K562 (cell line): ENCODE measurements at regions not wholly inside any gene's neighbourhood (a gene's known extent, or its start where the extent isn't known, plus 50 kb on each side); places are given as distances from the start of the nearest gene placed in this dataset.

ENCODE experiments used
- CTBP1 ChIP-seq: fragments of 450-650 bp; IDR thresholded peaks from 2 replicates; pipeline ENCODE4 v1.6.1; 2016; ENCODE audit warnings: borderline replicate concordance
- EGR1 ChIP-seq: fragments of 450-650 bp; conservative IDR thresholded peaks from 2 replicates; pipeline ENCODE4 v1.6.1; 2017; ENCODE audit warnings: mild to moderate bottlenecking
- GABPB1 ChIP-seq: sonication (generic); formaldehyde crosslinking; IDR thresholded peaks from 2 replicates; pipeline ENCODE4 v1.8.0; 2022; ENCODE audit warnings: mild to moderate bottlenecking, missing genetic modification reagents
- KLF16 ChIP-seq: IDR thresholded peaks from 2 replicates; pipeline ENCODE4 v1.6.1; 2016; ENCODE audit warnings: antibody characterized with exemption
- PHF20 ChIP-seq: fragments of 450-650 bp; IDR thresholded peaks from 2 replicates; pipeline ENCODE4 v1.6.1; 2018; ENCODE audit not compliant: partially characterized antibody
- PKNOX1 ChIP-seq: fragments of 450-650 bp; IDR thresholded peaks from 2 replicates; pipeline ENCODE4 v1.6.1; 2016
- RCOR1 ChIP-seq, 2 experiments: IDR thresholded peaks; 2 replicates each; pipeline ENCODE4 v1.6.1; 2012; ENCODE audit warnings: low read depth in 2 of 2, low read length in 2 of 2, borderline replicate concordance in 1 of 2, improper control_type of control experiment in 1 of 2
- ZBTB26 ChIP-seq: fragments of 450-650 bp; formaldehyde crosslinking; IDR thresholded peaks from 2 replicates; pipeline ENCODE4 v1.4.0; 2022; ENCODE audit warnings: missing genetic modification characterization
- TF ChIP-seq, protein P1 (sequence below), 2 experiments: fragments of 450-650 bp; conservative IDR thresholded peaks; 2 replicates each; pipeline ENCODE4 v1.6.1; 2017; ENCODE audit warnings: mild to moderate bottlenecking in 2 of 2, moderate library complexity in 2 of 2
- TF ChIP-seq, protein P2 (sequence below): fragments of 200-800 bp; sonication (Bioruptor generic); IDR thresholded peaks from 2 replicates; pipeline ENCODE4 v1.6.1; 2017; ENCODE audit warnings: missing genetic modification characterization, missing compliant biosample characterization

DNA sequence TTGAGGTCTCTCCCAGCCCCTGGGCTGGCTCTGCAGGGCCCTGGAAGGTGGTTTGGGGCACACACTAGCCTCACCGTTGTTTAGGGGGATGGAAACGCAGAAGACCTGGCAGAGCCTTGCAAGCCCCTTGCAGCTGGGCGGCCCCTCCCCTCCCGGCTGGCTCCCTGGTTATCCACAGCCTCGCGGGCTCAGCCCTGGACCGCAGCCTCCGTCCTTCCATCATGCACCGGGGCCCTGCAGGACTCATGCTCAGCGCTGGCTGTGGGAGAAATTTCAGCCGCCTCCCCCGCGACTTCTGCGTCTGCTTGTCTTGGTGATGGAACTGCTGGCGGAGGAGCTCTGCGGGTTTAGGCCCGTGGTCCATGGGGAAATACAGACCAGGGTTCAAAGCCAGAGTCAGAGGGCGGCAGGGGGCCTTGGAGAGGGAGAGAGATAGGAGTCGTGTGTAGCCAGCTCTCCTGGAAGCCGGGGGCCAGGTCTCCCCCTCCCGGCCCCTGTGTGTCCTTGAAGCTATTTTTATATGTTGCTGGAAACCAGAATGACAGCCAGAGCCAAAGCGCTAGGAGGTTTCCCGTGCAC is 75.8 kb upstream of the IER5L start (continued):
- TF ChIP-seq PHF20 (no peak), KLF16 (no peak), GABPB1 (CRISPR knock-in tag) (0 out of 2 replicates have a peak, but pooled peaks have one; percentile 3), CTBP1 (peak; percentile 79), PKNOX1 (peak; percentile 5; the same call in 1 of the 2 replicates), EGR1 (peak; percentile 49), RCOR1 (IDR thresholded peaks at IDR 0.05; ENCODE audit: borderline replicate concordance in 1 of 2, low read depth in 2 of 2, low read length in 2 of 2) (peak in 1 of 2 experiments; percentile 77; a peak in 2 of 4 replicates), ZBTB26 (no peak)
- TF ChIP-seq, protein P1, sequence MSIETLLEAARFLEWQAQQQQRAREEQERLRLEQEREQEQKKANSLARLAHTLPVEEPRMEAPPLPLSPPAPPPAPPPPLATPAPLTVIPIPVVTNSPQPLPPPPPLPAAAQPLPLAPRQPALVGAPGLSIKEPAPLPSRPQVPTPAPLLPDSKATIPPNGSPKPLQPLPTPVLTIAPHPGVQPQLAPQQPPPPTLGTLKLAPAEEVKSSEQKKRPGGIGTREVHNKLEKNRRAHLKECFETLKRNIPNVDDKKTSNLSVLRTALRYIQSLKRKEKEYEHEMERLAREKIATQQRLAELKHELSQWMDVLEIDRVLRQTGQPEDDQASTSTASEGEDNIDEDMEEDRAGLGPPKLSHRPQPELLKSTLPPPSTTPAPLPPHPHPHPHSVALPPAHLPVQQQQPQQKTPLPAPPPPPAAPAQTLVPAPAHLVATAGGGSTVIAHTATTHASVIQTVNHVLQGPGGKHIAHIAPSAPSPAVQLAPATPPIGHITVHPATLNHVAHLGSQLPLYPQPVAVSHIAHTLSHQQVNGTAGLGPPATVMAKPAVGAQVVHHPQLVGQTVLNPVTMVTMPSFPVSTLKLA (conservative IDR thresholded peaks at IDR 0.05), result no peak
- TF ChIP-seq, protein P2, sequence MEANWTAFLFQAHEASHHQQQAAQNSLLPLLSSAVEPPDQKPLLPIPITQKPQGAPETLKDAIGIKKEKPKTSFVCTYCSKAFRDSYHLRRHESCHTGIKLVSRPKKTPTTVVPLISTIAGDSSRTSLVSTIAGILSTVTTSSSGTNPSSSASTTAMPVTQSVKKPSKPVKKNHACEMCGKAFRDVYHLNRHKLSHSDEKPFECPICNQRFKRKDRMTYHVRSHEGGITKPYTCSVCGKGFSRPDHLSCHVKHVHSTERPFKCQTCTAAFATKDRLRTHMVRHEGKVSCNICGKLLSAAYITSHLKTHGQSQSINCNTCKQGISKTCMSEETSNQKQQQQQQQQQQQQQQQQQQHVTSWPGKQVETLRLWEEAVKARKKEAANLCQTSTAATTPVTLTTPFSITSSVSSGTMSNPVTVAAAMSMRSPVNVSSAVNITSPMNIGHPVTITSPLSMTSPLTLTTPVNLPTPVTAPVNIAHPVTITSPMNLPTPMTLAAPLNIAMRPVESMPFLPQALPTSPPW (CRISPR knock-in tag), result peak; percentile 47; the same call in 1 of the 2 replicates
